Ecto neural progenitor cell (in vitro differentiated cells): ENCODE measurements at regions not wholly inside any gene's neighbourhood (a gene's known extent, or its start where the extent isn't known, plus 50 kb on each side); places are given as distances from the start of the nearest gene placed in this dataset.
"Not testable (repeated sequence)": the region's sequence is repeated elsewhere in the genome, so short reads cannot be mapped to it uniquely, and the experiment has no call there.

Experiments
- DNase-seq: peaks from one replicate; pipeline ENCODE4 v3.0.0-alpha.2; 2018; ENCODE audit warnings: low spot score

GRCh38 chr12:93208011-93208410, 169.7 kb upstream of the NUDT4 start:
- DNase-seq = no peak

- no peak for DNase-seq
These were observed 163.0 kb upstream of the NUDT4 start for GRCh38 chr12:93214523-93215289.

GRCh38 chr12:93215290-93215678, 162.4 kb upstream of the NUDT4 start:
- DNase-seq = no peak

GRCh38 chr12:93219947-93220346, 157.8 kb upstream of the NUDT4 start:
- no peak for DNase-seq

- DNase-seq = no peak
These were observed 155.9 kb upstream of the NUDT4 start for GRCh38 chr12:93221841-93222240.

- no peak for DNase-seq
These were observed 154.0 kb upstream of the NUDT4 start for GRCh38 chr12:93223440-93224426.

- DNase-seq = no peak
These were observed 152.6 kb upstream of the NUDT4 start for GRCh38 chr12:93225094-93225493.

GRCh38 chr12:93226361-93226760, 151.4 kb upstream of the NUDT4 start:
- no peak for DNase-seq

- no peak for DNase-seq
These were observed 148.0 kb upstream of the NUDT4 start for GRCh38 chr12:93229494-93230325.

GRCh38 chr12:93230326-93230720, 147.4 kb upstream of the NUDT4 start:
- no peak for DNase-seq

- no peak for DNase-seq
These were observed 145.8 kb upstream of the NUDT4 start for GRCh38 chr12:93231938-93232337.

- DNase-seq = no peak
These were observed 143.1 kb upstream of the NUDT4 start for GRCh38 chr12:93234641-93235040.

- DNase-seq = no peak
These were observed 141.8 kb upstream of the NUDT4 start for GRCh38 chr12:93235881-93236280.

- DNase-seq = no peak
These were observed 140.3 kb upstream of the NUDT4 start for GRCh38 chr12:93237235-93237915.

GRCh38 chr12:93238512-93239262, 139.0 kb upstream of the NUDT4 start:
- DNase-seq = not testable (repeated sequence)

GRCh38 chr12:93239789-93240188, 137.9 kb upstream of the NUDT4 start:
- not testable (repeated sequence) for DNase-seq

- DNase-seq = no peak
These were observed 135.4 kb upstream of the NUDT4 start for GRCh38 chr12:93242154-93242972.

GRCh38 chr12:93243382-93243688, 134.4 kb upstream of the NUDT4 start:
- DNase-seq = no peak

- DNase-seq = no peak
These were observed 133.8 kb upstream of the NUDT4 start for GRCh38 chr12:93243689-93244513.
